Transverse colon (tissue), 4 donors: ENCODE measurements at regions not wholly inside any gene's neighbourhood (a gene's known extent, or its start where the extent isn't known, plus 50 kb on each side); places are given as distances from the start of the nearest gene placed in this dataset.

Source experiments
- DNase-seq: peaks from one replicate; pipeline ENCODE4 v3.0.0-alpha.2; 2019
- H3K27ac ChIP-seq, 4 donors: fragments of 200-600 bp; sonication (generic); 2 replicates each; pipeline ENCODE4 v1.5.1; 2016 to 2018; ENCODE audit warnings: inconsistent platforms in 4 of 4
- H3K27me3 ChIP-seq: fragments of 200-600 bp; sonication (generic); 2 replicates; pipeline ENCODE4 v1.5.1; 2017; ENCODE audit warnings: inconsistent platforms
- H3K36me3 ChIP-seq, 4 donors: fragments of 200-600 bp; sonication (generic); 2 replicates each; pipeline ENCODE4 v1.5.1; 2017 to 2019; ENCODE audit warnings: inconsistent platforms in 4 of 4
- H3K4me1 ChIP-seq, 4 donors: fragments of 200-600 bp; sonication (generic); 2 replicates each; pipeline ENCODE4 v1.5.1; 2017 to 2020; ENCODE audit warnings: inconsistent platforms in 4 of 4
- H3K4me3 ChIP-seq, 4 donors: fragments of 200-600 bp; sonication (generic); 1 replicate in 1 of 4; 2 replicates in 3 of 4; pipeline versions ENCODE4 v1.5.1 to v1.6.1; 2017 to 2019; ENCODE audit warnings: inconsistent platforms in 4 of 4
- H3K9me3 ChIP-seq, 2 donors: fragments of 200-600 bp; sonication (generic); 2 replicates each; pipeline ENCODE4 v1.5.1; 2017 to 2019; ENCODE audit warnings: inconsistent platforms in 2 of 2
- CTCF ChIP-seq, 5 experiments: fragments of 200-600 bp in 3 of 5; fragments of 450-650 bp in 2 of 5; sonication (generic) in 3 of 5; IDR thresholded peaks; 1 replicate in 2 of 5; 2 replicates in 3 of 5; pipeline ENCODE4 v1.5.1; 2016 to 2017; ENCODE audit warnings: antibody characterized with exemption in 5 of 5, inconsistent platforms in 3 of 5, mild to moderate bottlenecking in 2 of 5, moderate library complexity in 1 of 5
- EP300 ChIP-seq: sonication (generic); formaldehyde crosslinking; IDR thresholded peaks from one replicate; pipeline ENCODE4 v1.6.1; 2017; ENCODE audit warnings: antibody characterized with exemption, low read depth
- POLR2A ChIP-seq: fragments of 450-650 bp; IDR thresholded peaks from one replicate; pipeline ENCODE4 v1.6.1; 2016; ENCODE audit warnings: antibody characterized with exemption, mild to moderate bottlenecking, moderate library complexity
- POLR2AphosphoS5 ChIP-seq, 3 donors: sonication (generic); formaldehyde crosslinking; IDR thresholded peaks; one replicate each; pipeline ENCODE4 v1.6.1; 2016; ENCODE audit warnings: antibody characterized with exemption in 3 of 3
- WGBS, 2 donors: methylation state at CpG; one replicate each; pipeline ENCODE4 v1.1.5; 2018; ENCODE audit warnings: low coverage in 1 of 2; 5-methylcytosine and 5-hydroxymethylcytosine counted together
- in situ Hi-C, 4 donors: fragments of 200-750 bp; cut with MboI; loops; one replicate each; pipeline versions ENCODE4 v1.15.0 to v1.15.1; 2017; ENCODE audit warnings: low sequenced_read_pairs in 3 of 4, low pct_ligation_motif_present in 1 of 4, low pct_unique_long_range_greater_than_20kb in 1 of 4
- intact Hi-C: fragments of 100-400 bp; cut with DNase I; formaldehyde crosslinking; loops from one replicate; pipeline ENCODE4 v1.15.1; 2023; ENCODE audit warnings: low total_unique reads

GRCh38 chr20:60835876-60836275, 416.2 kb upstream of the CDH4 start:
- no peaks in the 10 kb centered on the region for H3K4me1 ChIP-seq
- H3K27me3 ChIP-seq, result no peaks in the 10 kb centered on the region
- intact Hi-C loops (no loop called here), in situ Hi-C loops (loop anchor here in 1 of 4 donors (25.0 kb wide), 1 partner anchor 101 kb away; no protein-coding TSS in a partner anchor)
- no peak overlapping the region for H3K4me3 ChIP-seq
- peaks cover 0 to 3% of the 10 kb centered on the region in 2 donors for H3K9me3 ChIP-seq
- 52% methylated on average over 2 of the region's 2 CpGs; no CpG with 5 or more reads in 1 of the 2 donors for WGBS, 2 donors
- no peaks in the 10 kb centered on the region for H3K36me3 ChIP-seq
- TF ChIP-seq POLR2AphosphoS5 (IDR thresholded peaks at IDR 0.05) (no peak), EP300 (no peak), CTCF (IDR thresholded peaks at IDR 0.05) (no peak), POLR2A (no peak)
- no peak for DNase-seq
- H3K27ac ChIP-seq, result no peak overlapping the region

GRCh38 chr20:60837173-60837770, 414.8 kb upstream of the CDH4 start:
- Histone ChIP-seq H3K4me3 (no peak overlapping the region), H3K27me3 (no peaks in the 10 kb centered on the region), H3K36me3 (no peaks in the 10 kb centered on the region), H3K27ac (no peak overlapping the region), H3K9me3 (no peaks in the 10 kb centered on the region), H3K4me1 (no peaks in the 10 kb centered on the region)
- WGBS, 2 donors, result 43 to 47% methylated on average over 2 to 3 of the region's 3 CpGs
- TF ChIP-seq POLR2AphosphoS5 (IDR thresholded peaks at IDR 0.05) (no peak), EP300 (no peak), POLR2A (no peak)
- DNase-seq, result no peak
- in situ Hi-C loops, result loop anchor here in 1 of 4 donors (25.0 kb wide), 1 partner anchor 100 kb away; no protein-coding TSS in a partner anchor
- intact Hi-C loops, result no loop called here

- WGBS, 2 donors, result 79 to 80% methylated on average over 3 of the region's 3 CpGs
- no peak overlapping the region for H3K4me3 ChIP-seq
Observed at GRCh38 chr20:60838297-60838696, 413.8 kb upstream of the CDH4 start.

GRCh38 chr20:60840971-60841370, 411.1 kb upstream of the CDH4 start:
- no peak for DNase-seq
- H3K36me3 ChIP-seq, result no peaks in the 10 kb centered on the region
- no peak overlapping the region for H3K27ac ChIP-seq
- in situ Hi-C loops (loop anchor here in 1 of 4 donors (25.0 kb wide), 1 partner anchor 96 kb away; no protein-coding TSS in a partner anchor), intact Hi-C loops (no loop called here)
- no peaks in the 10 kb centered on the region for H3K4me1 ChIP-seq
- no peak for TF ChIP-seq POLR2A
- no peaks in the 10 kb centered on the region for H3K27me3 ChIP-seq
- 63 to 73% methylated on average over 2 to 3 of the region's 3 CpGs for WGBS, 2 donors
- H3K9me3 ChIP-seq, result no peaks in the 10 kb centered on the region
- no peak overlapping the region for H3K4me3 ChIP-seq

More at GRCh38 chr20:60838297-60838696, 413.8 kb upstream of the CDH4 start:
- no peak for TF ChIP-seq CTCF (IDR thresholded peaks at IDR 0.05)
- TF ChIP-seq POLR2A, result no peak
- no peak for TF ChIP-seq POLR2AphosphoS5 (IDR thresholded peaks at IDR 0.05)
- no peak for TF ChIP-seq EP300
- Histone ChIP-seq H3K9me3 (no peaks in the 10 kb centered on the region), H3K4me1 (no peaks in the 10 kb centered on the region), H3K36me3 (no peaks in the 10 kb centered on the region), H3K27ac (no peak overlapping the region), H3K27me3 (no peaks in the 10 kb centered on the region)
- intact Hi-C loops (no loop called here), in situ Hi-C loops (loop anchor here in 1 of 4 donors (25.0 kb wide), 1 partner anchor 99 kb away; no protein-coding TSS in a partner anchor)
- no peak for DNase-seq

- intact Hi-C loops (no loop called here), in situ Hi-C loops (loop anchor here in 1 of 4 donors (25.0 kb wide), 1 partner anchor 92 kb away; no protein-coding TSS in a partner anchor)
- 80% methylated on average over 3 to 4 of the region's 4 CpGs for WGBS, 2 donors
- Histone ChIP-seq H3K4me1 (no peaks in the 10 kb centered on the region), H3K27me3 (no peaks in the 10 kb centered on the region), H3K36me3 (no peaks in the 10 kb centered on the region), H3K27ac (no peak overlapping the region), H3K9me3 (no peaks in the 10 kb centered on the region), H3K4me3 (no peak overlapping the region)
- TF ChIP-seq CTCF (IDR thresholded peaks at IDR 0.05), result no peak
- TF ChIP-seq EP300, result no peak
- no peak for TF ChIP-seq POLR2AphosphoS5 (IDR thresholded peaks at IDR 0.05)
- TF ChIP-seq POLR2A, result no peak
- no peak for DNase-seq
Observed at GRCh38 chr20:60845146-60845545, 406.9 kb upstream of the CDH4 start.
